ENCODE measurements at regions not wholly inside any gene's neighbourhood (a gene's known extent, or its start where the extent isn't known, plus 50 kb on each side); places are given as distances from the start of the nearest gene placed in this dataset.

DNA sequence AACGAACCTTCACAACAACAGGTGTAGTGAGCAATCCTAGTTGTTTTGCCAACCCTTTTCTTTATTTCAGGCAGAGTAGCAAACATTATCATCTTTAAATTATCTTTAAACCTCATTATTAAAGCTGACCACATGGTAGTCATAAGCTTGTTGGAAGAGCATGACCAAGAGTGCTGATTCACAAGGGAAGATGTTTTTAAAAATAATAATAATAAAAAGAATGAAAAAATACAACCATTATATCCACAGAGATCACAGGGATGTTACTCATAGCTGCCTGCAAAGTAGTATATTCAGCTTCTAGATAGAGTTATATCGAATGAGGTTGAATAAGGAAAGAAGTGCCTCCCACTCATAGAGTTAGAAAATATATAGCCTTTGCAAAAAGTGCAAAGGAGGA, 101.0 kb upstream of the FLRT2 start:
- TF ChIP-seq, protein P1, sequence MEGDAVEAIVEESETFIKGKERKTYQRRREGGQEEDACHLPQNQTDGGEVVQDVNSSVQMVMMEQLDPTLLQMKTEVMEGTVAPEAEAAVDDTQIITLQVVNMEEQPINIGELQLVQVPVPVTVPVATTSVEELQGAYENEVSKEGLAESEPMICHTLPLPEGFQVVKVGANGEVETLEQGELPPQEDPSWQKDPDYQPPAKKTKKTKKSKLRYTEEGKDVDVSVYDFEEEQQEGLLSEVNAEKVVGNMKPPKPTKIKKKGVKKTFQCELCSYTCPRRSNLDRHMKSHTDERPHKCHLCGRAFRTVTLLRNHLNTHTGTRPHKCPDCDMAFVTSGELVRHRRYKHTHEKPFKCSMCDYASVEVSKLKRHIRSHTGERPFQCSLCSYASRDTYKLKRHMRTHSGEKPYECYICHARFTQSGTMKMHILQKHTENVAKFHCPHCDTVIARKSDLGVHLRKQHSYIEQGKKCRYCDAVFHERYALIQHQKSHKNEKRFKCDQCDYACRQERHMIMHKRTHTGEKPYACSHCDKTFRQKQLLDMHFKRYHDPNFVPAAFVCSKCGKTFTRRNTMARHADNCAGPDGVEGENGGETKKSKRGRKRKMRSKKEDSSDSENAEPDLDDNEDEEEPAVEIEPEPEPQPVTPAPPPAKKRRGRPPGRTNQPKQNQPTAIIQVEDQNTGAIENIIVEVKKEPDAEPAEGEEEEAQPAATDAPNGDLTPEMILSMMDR (IDR thresholded peaks at IDR 0.05; ENCODE audit: low read length) = no peak
- no peak for TF ChIP-seq EZH2 (IDR thresholded peaks at IDR 0.05; ENCODE audit: borderline replicate concordance, low read length)
